Superior temporal gyrus (tissue), 1 donor: ENCODE measurements at regions not wholly inside any gene's neighbourhood (a gene's known extent, or its start where the extent isn't known, plus 50 kb on each side); places are given as distances from the start of the nearest gene placed in this dataset.
A peak's percentile ranks its signal among the peaks of the same experiment; 100 is the strongest.

Source experiments
- DNase-seq: peaks from one replicate; pipeline ENCODE4 v3.0.0-alpha.2; 2016; ENCODE audit errors: extremely low spot score

- no peak for DNase-seq
These were observed 196.0 kb downstream of the NSUN3 start for GRCh38 chr3:94258851-94259250.

DNA sequence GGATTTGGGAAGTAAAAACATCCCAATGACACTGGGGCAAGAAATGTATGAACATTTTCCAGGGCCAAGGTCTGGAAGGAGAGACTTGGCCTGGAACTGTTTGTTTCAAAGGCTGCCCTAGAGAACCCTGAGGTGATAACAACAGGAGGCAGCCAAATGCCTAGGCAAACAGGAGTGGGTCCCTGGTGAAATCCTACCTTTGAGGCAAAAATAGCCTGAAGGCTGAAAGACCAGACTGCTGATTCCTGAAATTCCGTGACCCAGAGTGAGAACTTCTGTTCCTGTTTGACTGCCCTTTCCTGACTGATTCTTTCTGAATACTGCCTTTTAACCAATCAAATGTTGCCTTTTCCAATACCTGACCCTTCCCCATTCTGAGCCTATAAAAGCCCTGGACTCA lies 196.4 kb downstream of the NSUN3 start:
- no peak for DNase-seq

DNA sequence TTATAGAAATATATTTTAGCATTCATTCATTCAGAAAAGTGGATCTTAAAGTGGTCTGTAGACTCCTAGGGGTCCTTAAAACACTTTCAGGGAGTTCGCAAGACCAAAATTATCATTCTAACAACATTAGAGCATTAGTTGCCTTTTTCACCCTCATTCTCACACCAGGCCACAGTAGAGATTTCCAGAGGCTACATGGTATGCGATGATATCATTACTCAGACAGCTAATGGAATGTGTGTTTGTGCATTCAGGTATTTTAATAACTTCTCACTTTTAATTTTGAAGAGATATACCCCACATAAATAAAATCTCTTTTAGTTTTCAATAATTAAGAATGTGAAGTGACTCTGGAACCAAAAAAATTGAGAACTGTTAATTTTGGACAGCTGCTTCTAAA lies 206.9 kb downstream of the NSUN3 start:
- DNase-seq = no peak

DNA sequence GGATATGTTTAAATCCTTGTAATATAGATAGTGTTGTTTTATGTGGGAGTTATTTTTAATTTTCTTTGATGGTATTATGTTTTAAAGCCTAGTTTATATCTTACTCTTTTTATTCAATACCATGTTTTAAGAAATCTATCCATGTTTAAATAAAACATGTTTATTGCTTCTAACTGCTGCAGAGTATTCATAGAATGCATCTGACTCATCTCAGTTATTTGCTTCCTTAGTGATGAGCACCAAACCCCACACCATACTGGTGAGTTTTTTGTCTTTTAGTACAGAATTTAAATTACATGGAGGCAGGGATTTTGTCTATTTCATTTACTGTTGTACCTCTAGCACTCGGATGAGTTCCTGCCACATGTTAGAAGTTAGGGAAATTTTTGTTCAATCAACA lies 209.2 kb downstream of the NSUN3 start:
- no peak for DNase-seq

DNA sequence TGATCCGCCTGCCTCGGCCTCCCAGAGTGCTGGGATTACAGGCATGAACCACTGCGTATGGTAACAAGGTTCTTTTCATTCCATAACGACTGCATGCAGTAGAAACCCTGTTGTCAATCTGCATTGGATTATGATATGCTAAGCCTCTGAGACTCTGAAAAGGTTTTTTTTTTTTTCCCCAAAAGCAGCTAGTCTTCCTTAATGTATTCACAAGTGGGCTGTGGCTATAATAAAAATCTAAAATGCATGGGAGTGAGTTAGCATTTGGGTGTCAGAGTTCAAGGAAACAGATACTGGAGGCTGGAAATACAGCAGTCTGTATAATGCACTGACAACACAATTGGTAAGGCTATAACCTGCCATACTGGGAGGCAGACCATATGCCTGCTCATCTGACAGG lies 218.1 kb downstream of the NSUN3 start:
- DNase-seq = no peak

- peak; percentile 29 for DNase-seq
These were observed 223.0 kb downstream of the NSUN3 start for GRCh38 chr3:94285872-94286271.

DNA sequence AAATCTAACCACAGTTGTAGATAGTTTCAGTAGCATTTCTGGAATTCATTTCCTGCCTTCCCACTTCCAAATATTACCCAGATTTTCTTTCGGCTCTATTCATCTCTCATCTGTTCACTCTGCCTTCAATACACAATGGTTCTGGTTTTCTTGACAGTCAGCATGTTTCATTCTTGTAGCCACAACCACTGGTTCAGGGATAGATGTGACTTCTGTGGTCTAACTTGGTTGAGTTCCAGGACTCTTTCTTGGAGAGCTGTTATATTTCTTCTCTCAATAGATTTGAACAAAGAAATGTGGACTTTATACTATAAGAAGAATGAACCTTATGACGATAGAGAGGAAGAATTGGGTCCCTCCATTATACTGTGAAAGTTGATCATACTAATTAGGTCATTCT lies 228.8 kb downstream of the NSUN3 start:
- no peak for DNase-seq

- no peak for DNase-seq
These were observed 229.3 kb downstream of the NSUN3 start for GRCh38 chr3:94292151-94292550.

DNA sequence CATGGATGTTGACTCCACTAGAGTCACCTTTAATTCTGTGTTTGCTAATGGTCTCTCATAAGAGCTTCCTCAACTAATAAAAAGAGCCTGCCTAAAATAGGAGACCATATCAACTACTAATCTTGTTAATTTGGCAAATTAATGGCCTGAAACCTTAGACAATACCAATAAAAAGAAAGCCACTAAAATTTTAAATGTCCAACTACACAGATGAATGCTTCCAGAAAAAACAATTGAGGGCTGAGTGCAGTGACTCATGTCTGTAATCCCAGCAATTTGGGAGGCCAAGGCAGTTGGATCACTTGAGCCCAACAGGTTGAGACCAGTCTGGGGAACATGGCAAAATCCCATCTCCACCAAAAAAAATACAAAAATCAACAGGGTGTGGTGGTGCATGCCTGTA lies 230.9 kb downstream of the NSUN3 start:
- DNase-seq = no peak

DNA sequence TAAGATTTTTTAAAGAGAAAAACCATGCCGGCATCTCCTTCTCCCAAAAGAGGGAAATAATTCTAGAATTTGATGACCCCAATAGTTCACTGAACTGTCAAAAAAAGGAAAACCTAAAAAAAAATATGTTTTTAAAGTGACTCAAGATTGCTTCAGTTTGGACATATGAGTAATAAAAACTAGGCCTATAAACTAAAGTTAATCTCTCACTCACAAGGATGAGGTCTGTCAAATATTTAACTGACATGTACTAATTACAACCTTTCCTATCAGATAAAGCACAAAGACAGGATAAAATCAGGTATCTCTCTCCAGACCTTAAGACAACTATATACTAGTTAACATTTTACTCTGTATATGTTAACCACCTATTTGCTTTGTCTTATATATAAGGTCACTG lies 231.9 kb downstream of the NSUN3 start:
- DNase-seq = no peak

DNA sequence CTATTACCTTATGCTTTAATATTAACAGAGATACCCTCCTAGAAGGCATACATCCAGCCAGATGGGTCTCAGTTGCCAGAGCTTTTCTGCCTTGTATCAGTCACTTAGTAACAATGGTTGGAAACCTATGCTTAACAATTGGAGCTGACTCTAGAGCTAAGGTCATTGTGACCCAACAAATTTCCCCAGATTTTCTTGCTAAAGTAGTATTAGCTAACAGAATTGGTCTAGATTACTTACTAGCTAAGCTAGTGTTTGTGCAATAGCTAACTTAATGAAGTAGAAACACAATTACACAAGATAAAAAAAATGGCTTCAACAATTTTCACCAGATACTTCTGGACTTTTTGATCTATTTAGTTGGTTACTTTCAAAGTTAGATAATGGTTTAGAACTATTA lies 236.9 kb downstream of the NSUN3 start:
- DNase-seq = no peak

DNA sequence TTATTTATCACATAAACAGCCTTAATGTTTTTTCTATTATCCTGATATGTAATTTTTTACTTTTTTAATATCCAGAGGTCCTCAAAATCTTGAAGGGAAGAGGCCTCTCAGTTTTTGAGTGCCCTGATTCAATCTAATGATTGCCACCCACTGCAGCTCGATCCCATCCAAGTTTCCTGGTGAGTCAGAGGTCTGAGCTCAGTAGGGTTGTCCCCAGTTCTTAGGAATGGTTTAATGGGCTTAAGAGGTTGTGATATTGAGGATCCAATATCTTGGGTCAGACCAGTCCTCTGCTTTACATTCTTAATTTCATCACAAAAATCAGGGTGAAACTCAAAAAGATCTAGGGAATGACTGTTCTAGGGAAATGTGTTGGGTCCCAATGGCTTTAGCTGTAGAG lies 238.5 kb downstream of the NSUN3 start:
- DNase-seq = no peak

- DNase-seq = no peak
These were observed 240.4 kb downstream of the NSUN3 start for GRCh38 chr3:94303266-94303665.

- peak; percentile 66 for DNase-seq
These were observed 241.0 kb downstream of the NSUN3 start for GRCh38 chr3:94303897-94304296.

DNA sequence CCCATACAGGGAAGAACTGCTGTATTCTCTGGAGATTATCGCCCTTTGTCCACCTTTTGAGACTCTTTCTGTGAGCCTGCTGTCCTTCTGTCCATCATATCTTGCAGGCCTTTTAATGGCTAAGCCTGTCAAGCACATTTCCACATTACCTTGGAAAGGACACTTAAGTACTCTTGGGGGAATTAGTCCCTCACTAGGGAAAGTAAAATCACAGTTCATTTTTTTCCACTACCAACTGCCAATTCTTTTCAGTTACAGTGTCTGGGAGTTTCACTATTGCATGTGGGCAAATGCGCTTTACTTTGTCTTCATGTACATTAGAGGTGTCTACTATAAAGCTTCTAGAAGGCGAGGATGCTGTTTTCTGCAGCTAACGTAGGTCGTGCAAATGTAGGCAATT lies 242.1 kb downstream of the NSUN3 start:
- no peak for DNase-seq

GRCh38 chr3:94305835-94306611 lies 243.2 kb downstream of the NSUN3 start:
- no peak for DNase-seq

- DNase-seq = no peak
These were observed 244.7 kb downstream of the NSUN3 start for GRCh38 chr3:94307588-94307987.

DNA sequence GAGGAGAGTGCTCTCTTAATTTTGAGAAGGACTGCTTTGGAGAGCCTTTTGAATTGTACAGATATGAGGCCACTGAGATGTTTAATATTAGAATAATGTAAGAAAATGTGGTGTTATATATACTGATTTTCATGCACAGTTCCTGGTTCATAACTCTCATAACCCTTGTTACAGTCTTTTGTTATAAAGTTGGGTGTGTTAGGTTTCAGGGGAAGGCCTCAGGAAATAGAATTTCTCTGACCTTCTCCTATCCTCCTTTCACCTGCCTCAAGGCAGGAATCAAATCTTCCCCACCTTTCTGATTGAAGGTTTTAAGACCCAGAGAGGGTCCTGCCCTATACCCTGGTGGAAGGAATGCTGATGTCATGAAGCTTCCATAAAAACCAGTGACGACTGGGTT lies 245.9 kb downstream of the NSUN3 start:
- DNase-seq = no peak

DNA sequence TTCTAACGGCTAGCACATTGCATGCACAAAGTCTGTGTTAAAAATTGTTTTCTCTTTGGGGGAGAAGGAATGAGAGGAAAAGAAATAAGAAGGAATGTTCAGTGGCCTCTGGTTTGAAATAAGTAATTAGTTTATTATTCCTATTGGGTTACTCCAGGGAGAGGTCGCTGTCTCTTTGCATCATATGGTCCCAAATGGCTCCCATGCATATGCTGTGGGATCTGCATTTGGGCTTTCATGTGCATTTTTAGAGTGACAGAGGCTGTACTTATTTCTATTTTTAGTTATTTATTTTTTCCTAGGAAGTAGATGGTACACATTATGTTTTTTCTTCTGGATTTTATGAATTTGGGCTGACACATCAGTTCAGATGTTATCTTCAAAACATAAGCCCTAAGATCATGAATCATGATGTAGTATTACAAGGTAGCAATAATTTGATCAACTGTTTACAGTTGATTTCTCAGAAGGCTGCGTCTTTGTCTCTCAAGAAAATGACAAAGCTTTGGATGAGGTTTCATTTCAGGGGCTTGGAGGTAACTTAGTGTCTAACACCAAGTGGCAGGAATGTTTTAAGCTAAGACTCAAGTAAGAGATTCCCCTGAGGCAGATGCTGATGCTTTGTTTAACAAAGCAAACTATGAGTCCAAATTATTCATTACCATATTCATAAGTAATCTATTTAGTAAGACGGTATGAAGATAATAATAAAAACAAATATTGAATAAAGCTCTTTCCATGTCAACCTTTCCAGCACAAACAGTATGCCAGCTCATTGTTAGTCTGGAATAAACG lies 247.7 kb downstream of the NSUN3 start:
- DNase-seq = no peak

DNA sequence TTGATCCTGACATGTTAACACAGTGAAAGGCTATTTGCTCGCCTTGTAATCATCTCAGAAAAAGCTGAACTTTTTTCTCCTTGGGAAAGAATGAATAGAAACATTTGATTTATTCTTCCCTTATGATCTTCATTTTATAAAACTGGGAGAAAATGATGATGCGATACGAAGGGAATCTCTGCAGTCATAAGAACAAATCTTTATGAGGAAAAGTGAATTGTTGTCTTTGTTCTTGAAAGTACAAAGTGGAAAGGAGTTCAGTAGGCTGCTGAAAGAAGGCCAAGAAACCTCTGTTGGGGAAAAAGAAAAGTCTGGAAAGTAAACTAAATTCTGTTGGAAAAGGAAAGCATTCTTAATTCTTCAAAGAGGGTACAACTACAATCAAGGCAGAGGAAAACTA lies 248.8 kb downstream of the NSUN3 start:
- no peak for DNase-seq

- no peak for DNase-seq
These were observed 251.5 kb downstream of the NSUN3 start for GRCh38 chr3:94314218-94314883.

DNA sequence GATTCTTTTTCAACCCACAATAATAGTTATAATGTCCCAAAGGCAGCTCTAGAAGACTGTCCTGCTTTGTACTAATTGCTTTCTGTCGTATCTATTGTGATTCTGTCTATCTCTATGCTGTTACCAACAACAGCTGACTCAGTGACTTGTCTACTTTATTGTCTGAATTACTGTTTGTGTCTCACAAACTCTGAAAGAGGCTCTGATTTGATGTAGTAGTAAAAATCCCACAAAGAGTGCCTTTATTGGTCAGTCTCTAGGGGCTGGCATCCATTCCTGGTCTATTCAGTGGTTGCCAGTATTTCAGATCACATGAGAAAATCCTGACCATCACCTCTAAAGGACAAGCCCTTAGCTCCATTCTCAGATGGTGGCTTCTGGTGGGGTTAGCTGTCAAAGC lies 254.2 kb downstream of the NSUN3 start:
- DNase-seq = peak; percentile 87

- DNase-seq = no peak
These were observed 260.7 kb downstream of the NSUN3 start for GRCh38 chr3:94323596-94323995.
